ENCODE measurements at regions not wholly inside any gene's neighbourhood (a gene's known extent, or its start where the extent isn't known, plus 50 kb on each side); places are given as distances from the start of the nearest gene placed in this dataset.

GRCh38 chr10:4654496-4654895 is 171.5 kb upstream of the AKR1E2 start:
- no peaks in the 10 kb centered on the region for H3K79me2 ChIP-seq (ENCODE audit: insufficient read depth, low read length)
- H3K9me2 ChIP-seq (replicated peaks; ENCODE audit: insufficient read depth, low read length) = no peaks in the 10 kb centered on the region
- no peak overlapping the region for H3K4me2 ChIP-seq (ENCODE audit: low read depth, low read length, poor library complexity, severe bottlenecking)
- no peak overlapping the region for H3K4me3 ChIP-seq (ENCODE audit: insufficient read depth, low read length, poor library complexity, severe bottlenecking)
- H4K20me1 ChIP-seq (ENCODE audit: low read depth, low read length) = no peaks in the 10 kb centered on the region
- no peak overlapping the region for H3K27ac ChIP-seq (ENCODE audit: low read depth, low read length)
- no peak for TF ChIP-seq EZH2phosphoT487 (conservative IDR thresholded peaks at IDR 0.05; ENCODE audit: low read length)
- TF ChIP-seq CTCF (IDR thresholded peaks at IDR 0.05; ENCODE audit: insufficient read depth, low read length, poor library complexity, severe bottlenecking) = no peak
- H3K9ac ChIP-seq (ENCODE audit: low read length) = no peak overlapping the region
- no peaks in the 10 kb centered on the region for H3K36me3 ChIP-seq (ENCODE audit: low read length)
- H3K27me3 ChIP-seq (ENCODE audit: low read length) = no peaks in the 10 kb centered on the region
- no peak overlapping the region for H2AFZ ChIP-seq (ENCODE audit: low read depth, low read length, severe bottlenecking)
- H3K9me3 ChIP-seq (ENCODE audit: insufficient read depth, low read length) = no peaks in the 10 kb centered on the region
- H3F3A ChIP-seq (ENCODE audit: insufficient read depth) = no peaks in the 10 kb centered on the region

GRCh38 chr10:4653160-4653559 is 172.8 kb upstream of the AKR1E2 start:
- Histone ChIP-seq H3K9me2 (replicated peaks; ENCODE audit: insufficient read depth, low read length) (no peaks in the 10 kb centered on the region), H4K20me1 (ENCODE audit: low read depth, low read length) (no peaks in the 10 kb centered on the region), H3K79me2 (ENCODE audit: insufficient read depth, low read length) (no peaks in the 10 kb centered on the region), H3K9me3 (ENCODE audit: insufficient read depth, low read length) (no peaks in the 10 kb centered on the region), H3K27me3 (ENCODE audit: low read length) (no peaks in the 10 kb centered on the region), H2AFZ (ENCODE audit: low read depth, low read length, severe bottlenecking) (no peak overlapping the region), H3K4me3 (ENCODE audit: insufficient read depth, low read length, poor library complexity, severe bottlenecking) (no peak overlapping the region), H3K36me3 (ENCODE audit: low read length) (no peaks in the 10 kb centered on the region), H3F3A (ENCODE audit: insufficient read depth) (no peaks in the 10 kb centered on the region), H3K27ac (ENCODE audit: low read depth, low read length) (no peak overlapping the region), H3K4me2 (ENCODE audit: low read depth, low read length, poor library complexity, severe bottlenecking) (no peak overlapping the region), H3K9ac (ENCODE audit: low read length) (no peak overlapping the region)
- TF ChIP-seq CTCF (IDR thresholded peaks at IDR 0.05; ENCODE audit: insufficient read depth, low read length, poor library complexity, severe bottlenecking) = no peak
- TF ChIP-seq EZH2phosphoT487 (conservative IDR thresholded peaks at IDR 0.05; ENCODE audit: low read length) = no peak

- H2AFZ ChIP-seq (ENCODE audit: low read depth, low read length, severe bottlenecking) = no peak overlapping the region
- H3K4me2 ChIP-seq (ENCODE audit: low read depth, low read length, poor library complexity, severe bottlenecking) = no peak overlapping the region
These were observed 173.6 kb upstream of the AKR1E2 start for GRCh38 chr10:4652111-4653010.

More at GRCh38 chr10:4652111-4653010, 173.6 kb upstream of the AKR1E2 start:
- Histone ChIP-seq H3K4me3 (ENCODE audit: insufficient read depth, low read length, poor library complexity, severe bottlenecking) (no peak overlapping the region), H3K9me2 (replicated peaks; ENCODE audit: insufficient read depth, low read length) (no peaks in the 10 kb centered on the region), H3K9me3 (ENCODE audit: insufficient read depth, low read length) (no peaks in the 10 kb centered on the region), H3K27ac (ENCODE audit: low read depth, low read length) (no peak overlapping the region), H3K79me2 (ENCODE audit: insufficient read depth, low read length) (no peaks in the 10 kb centered on the region), H3K27me3 (ENCODE audit: low read length) (no peaks in the 10 kb centered on the region), H3K9ac (ENCODE audit: low read length) (no peak overlapping the region), H4K20me1 (ENCODE audit: low read depth, low read length) (no peaks in the 10 kb centered on the region), H3K36me3 (ENCODE audit: low read length) (no peaks in the 10 kb centered on the region), H3F3A (ENCODE audit: insufficient read depth) (no peaks in the 10 kb centered on the region)
- TF ChIP-seq EZH2phosphoT487 (conservative IDR thresholded peaks at IDR 0.05; ENCODE audit: low read length) (no peak), CTCF (IDR thresholded peaks at IDR 0.05; ENCODE audit: insufficient read depth, low read length, poor library complexity, severe bottlenecking) (no peak)
